ENCODE measurements at regions not wholly inside any gene's neighbourhood (a gene's known extent, or its start where the extent isn't known, plus 50 kb on each side); places are given as distances from the start of the nearest gene placed in this dataset.

GRCh38 chr7:106376026-106376799 lies 91.4 kb upstream of the NAMPT start:
- TF ChIP-seq POLR2AphosphoS5 (IDR thresholded peaks at IDR 0.05): no peak
- no peak for TF ChIP-seq CTCF (IDR thresholded peaks at IDR 0.05 in 8 of 11, conservative IDR thresholded peaks at IDR 0.05 in 3 of 11)

Measured in spleen (tissue), 7 donors.